GM21360 (cell line): ENCODE measurements at regions not wholly inside any gene's neighbourhood (a gene's known extent, or its start where the extent isn't known, plus 50 kb on each side); places are given as distances from the start of the nearest gene placed in this dataset.
"Not testable (repeated sequence)": the region's sequence is repeated elsewhere in the genome, so short reads cannot be mapped to it uniquely, and the experiment has no call there.

Source experiments
- ATAC-seq: cut with Tn5 transposase; IDR thresholded peaks from one replicate; pipeline ENCODE4 v1.9.1; 2021; ENCODE audit warnings: mild to moderate bottlenecking, moderate library complexity; ENCODE audit not compliant: unreplicated experiment

DNA sequence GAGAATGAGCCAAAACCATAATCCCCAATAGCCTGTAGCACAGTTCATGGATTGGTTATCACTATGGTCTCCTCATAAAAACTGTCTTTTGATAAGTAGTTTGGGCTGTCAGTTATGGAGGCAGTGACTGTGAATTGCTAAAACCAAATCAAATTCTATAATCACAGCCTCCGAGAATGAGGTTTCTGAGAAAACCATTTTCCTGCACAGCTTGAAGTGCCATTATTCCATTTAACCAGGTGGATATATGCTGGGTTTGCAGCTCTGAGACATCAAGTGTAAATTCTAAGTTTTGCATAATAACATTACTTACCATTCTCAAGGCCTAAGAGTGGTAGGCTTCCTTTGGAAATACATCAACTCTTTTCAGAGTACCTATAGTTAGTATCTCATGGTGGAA, 485.4 kb downstream of the FRK start:
- ATAC-seq, result no peak

DNA sequence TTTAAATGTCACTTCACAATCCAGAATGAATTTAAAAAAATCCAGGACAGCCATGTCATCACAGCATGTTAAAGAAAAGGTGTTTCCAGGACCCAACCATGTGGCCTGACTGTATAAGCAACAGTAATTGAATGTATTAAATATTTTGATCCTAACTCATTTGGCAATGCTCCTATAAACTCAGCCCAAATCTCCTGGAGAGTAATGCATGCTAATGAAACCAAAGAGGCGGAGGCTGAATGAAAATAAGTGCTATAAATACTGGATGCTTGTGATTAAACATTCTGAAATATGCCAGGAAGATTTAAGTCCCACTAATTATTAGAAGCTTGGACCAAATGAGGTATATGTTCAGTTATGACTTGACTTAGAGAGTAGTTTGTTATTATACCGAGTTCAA, 486.8 kb downstream of the FRK start:
- ATAC-seq, result no peak

GRCh38 chr6:115570331-115570730, 490.4 kb downstream of the FRK start:
- no peak for ATAC-seq

DNA sequence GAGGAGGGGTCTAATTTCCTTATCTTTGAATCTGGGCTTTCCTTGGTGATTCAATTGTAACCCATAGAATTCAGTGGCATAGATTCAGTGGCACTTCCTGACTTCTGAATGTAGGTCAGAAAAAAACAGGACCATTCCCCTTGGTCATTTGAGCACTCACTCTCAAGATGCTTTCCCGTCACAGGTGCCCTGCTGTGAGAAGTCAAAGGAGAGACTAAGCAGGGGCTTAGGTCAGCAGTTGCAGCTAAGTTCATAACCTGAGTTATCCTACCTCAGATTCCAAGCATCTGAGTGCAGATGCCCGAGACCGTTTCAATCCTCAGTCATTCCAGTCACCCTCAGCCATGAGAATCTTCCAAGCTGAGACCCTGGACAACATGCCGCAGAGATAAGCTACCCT, 506.6 kb downstream of the FRK start:
- ATAC-seq, result no peak

- no peak for ATAC-seq
Observed at GRCh38 chr6:115551527-115551926, 509.2 kb downstream of the FRK start.

- no peak for ATAC-seq
Observed at GRCh38 chr6:115545672-115545986, 515.1 kb downstream of the FRK start.

DNA sequence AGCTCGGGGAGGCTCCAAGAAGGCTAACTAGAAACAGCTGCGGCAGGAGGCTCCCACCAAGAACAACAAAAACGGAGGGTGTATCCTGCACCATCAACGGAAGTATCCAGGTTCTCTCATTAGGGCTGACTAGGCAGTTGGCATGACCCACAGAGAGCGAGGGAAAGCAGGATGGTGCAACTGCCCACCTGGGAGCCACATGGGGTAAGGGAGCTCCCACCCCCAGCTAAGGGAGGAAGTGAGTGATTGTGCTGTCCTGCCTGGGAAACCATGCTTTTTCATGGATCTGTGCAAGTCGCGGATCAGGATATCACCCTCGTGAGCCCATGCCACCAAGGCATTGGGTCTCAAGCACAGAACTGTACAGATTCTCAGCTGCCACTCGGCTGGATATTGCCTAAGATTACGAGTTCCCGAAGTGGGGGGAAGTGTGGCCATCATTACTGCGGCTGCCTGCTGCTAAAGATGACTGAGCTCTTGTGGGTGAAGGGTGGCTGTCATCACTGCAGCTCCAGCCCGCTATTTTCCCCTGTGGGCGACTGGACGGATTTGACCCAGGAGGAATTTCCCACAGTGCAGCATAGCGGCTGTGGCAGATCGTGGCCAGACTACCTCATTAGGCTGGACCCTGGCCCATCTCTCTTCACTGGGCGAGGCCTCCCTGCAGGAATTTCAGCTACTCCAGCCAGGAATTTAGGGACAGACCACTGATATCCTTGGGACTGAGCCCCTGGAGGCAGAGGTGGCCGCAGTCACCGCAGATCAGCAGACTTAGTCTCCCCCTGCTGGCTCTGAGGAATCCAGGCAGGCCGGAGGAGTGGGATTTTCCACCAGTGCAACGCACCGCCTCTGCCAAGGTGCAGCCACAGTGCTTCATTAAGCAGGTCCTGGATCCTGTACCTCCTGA, 515.7 kb downstream of the FRK start:
- ATAC-seq, result no peak

DNA sequence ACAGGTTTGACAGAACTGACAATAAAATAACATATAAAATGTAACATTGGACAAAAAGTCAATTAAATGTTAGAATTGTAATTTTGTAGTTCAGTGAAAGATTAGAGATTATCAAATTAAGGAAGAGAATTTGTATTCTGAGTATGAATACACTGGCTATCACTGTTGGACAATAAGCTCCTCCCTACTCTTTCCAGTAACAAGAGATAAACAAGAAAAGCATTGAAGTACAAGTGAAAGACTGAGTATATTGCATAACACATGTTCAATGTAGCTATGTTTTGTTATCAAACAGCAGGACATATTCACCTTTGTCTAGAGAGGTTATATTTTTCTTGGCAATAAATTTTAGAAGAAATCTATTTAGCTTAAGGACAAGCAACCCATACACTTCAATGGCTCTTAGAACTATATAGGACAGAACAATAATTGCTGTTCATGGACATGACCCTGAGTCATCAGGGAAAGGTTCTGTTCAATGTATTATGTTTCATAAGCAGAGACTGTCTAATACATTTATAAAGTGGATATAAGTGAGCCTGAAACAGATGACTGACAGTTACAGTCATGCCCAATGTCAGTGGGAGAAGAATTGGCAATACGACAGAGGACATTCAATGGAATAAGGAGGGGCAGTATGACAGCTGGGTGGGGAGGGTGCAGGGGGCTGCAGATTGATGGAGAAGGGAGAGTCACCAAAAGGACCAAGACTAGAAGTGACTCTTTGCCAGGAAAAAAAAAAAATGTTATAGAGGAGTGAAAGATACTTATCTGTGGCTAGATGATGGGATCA, 520.4 kb downstream of the FRK start:
- no peak for ATAC-seq

- no peak for ATAC-seq
Observed at GRCh38 chr6:115539531-115539930, 521.2 kb downstream of the FRK start.

- ATAC-seq, result no peak
Observed at GRCh38 chr6:115524821-115525220, 535.9 kb downstream of the FRK start.

GRCh38 chr6:115521747-115522146, 538.9 kb downstream of the FRK start:
- not testable (repeated sequence) for ATAC-seq

DNA sequence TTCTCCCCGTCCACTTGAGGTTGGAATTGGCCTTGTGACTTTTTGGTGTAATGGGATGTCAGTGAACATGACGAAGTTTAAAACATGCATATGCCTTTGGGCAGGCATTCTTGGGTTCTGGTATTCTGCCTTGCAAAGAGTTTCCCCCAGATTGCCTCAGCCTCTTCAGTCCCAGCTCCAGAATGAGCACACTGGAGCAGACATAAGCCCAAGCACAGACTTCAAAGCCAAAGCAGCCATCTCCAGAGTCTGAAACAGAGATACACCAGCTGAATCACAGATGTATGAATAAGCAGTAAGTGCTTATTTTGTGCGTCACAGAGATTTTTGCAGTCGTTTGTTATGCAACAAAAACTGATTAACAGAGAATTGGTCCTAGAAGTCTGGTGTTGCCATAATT, 546.0 kb downstream of the FRK start:
- ATAC-seq, result no peak

- ATAC-seq, result no peak
Observed at GRCh38 chr6:115512923-115513322, 547.8 kb downstream of the FRK start.

DNA sequence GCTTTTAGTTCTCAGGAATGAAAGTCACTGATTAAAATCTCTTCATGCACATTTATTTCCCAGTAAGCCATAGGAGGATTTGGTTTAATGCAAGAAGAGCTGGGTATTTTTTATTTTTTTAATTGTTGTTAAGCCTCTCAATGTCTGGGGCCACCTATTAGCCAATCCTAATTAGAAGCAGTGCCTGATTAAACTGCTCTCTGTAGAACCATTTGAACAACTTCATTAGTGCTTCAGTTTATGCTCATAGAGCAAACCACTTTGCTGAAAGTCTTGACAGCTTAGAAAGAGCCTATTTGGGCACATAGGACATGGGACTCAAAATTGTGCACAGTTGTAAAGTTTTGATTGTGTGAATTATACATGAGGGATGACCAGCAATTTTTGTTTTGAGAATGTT, 548.9 kb downstream of the FRK start:
- no peak for ATAC-seq

- ATAC-seq, result not testable (repeated sequence)
Observed at GRCh38 chr6:115502432-115502831, 558.3 kb downstream of the FRK start.

DNA sequence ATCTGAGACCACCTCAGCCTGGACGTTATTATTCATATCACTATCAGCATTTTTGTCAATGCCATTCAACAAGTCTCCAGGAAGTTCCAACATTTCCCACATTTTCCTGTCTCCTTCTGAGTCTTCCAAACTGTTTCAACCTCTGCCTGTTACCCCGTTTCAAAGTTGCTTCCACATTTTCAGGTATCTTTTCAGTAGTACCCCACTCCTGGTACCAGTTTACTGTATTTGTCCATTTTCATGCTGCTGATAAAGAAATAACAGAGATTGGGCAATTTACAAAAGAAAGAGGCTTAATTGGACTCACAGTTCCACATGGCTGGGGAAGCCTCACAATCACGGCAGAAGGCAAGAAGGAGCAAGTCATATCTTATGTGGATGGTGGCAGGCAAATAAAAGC, 565.5 kb downstream of the FRK start:
- ATAC-seq, result no peak

DNA sequence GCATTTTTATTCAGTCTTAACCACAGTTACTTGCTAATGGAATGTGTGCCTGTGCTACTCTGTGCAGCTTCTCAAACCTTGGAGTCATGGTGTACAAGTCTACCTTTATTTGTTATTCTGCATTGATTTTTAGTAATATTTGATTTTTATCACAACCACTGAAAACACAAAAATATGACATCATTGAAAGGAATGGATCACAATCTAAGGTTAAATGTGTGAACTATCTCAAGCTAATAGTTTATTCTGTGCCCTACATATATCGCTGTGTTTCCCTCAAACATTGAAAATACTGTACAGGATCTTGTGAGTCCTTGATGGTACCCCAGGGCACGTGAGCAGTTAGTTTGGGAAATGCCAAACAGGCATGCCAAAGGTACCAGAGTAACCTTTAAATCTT, 573.4 kb downstream of the FRK start:
- ATAC-seq, result no peak

GRCh38 chr6:115485400-115485799, 575.3 kb downstream of the FRK start:
- no peak for ATAC-seq

- ATAC-seq, result not testable (repeated sequence)
Observed at GRCh38 chr6:115480543-115480942, 580.1 kb downstream of the FRK start.

DNA sequence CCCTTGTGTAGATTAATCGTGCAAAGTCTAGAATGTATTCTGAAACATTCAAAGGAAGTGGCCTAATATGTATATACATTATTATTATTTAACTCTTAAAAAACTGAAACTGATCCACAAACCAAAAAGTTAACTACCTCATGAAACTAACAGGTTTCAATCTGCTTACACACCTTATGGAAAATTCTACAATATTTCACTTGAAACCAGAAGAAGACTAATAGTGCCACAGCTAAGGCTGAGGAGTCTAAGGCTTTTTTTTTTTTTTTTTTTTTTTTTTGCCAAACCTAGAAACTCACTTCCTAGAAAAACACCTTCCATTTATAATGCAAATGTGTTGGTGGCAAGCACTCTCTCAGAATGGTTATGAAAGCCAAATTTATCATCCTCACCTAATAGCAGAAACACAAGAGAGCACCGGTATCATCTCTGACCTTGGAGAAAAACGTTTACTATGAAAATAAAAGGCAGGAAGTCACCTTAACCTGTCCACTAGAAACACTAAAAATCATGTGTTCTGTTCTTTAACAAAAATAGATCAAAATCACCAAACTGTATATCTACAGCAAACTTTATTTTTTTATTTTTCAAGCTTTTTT, 586.1 kb downstream of the FRK start:
- no peak for ATAC-seq

DNA sequence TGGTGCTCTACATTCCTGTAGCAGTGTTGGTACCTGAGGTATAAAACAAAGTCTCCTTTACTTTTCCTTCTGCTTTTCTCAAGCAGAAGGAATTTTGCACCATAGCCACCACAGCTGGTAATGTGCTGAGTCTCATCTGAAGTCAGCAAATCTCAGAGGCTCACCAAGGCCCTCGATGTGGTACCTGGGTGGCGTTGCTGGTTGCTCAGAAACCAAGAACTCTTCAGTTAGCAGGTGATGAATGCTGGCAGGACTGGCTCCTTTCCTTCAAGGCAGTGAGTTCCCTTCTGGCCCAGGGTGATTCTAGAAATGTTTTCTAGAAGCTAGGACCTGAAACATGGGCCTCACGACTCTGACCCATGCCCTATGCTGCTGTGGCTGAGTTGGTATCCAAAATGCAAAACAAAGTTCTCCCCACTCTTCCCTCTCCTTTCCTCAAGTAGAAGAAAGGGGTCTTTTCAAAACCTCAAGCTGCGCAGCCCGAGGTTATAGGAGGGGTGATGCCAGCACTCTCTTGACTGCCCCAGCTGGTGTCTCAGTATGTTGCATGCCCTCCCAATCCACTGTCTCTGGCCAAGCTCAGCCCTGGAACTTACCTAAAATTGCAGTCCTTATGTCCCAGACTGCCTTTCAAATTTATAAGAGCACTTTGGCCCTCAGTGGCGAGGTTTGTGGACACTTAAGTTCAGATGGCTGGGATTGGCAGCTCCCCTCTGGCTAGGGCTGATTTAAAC, 592.3 kb downstream of the FRK start:
- ATAC-seq, result no peak
